Mesenchymal stem cell (in vitro differentiated cells and primary cell): ENCODE measurements at regions not wholly inside any gene's neighbourhood (a gene's known extent, or its start where the extent isn't known, plus 50 kb on each side); places are given as distances from the start of the nearest gene placed in this dataset.

Experiments used
- DNase-seq: peaks from one replicate; pipeline ENCODE4 v3.0.0-alpha.2; 2013
- H2AFZ ChIP-seq: one replicate; pipeline ENCODE4 v1.6.1; 2013; ENCODE audit warnings: low read depth, mild to moderate bottlenecking, control low read depth, inconsistent platforms, low read length, moderate library complexity
- H2AK5ac ChIP-seq: 2 replicates; pipeline ENCODE4 v1.6.1; 2013; ENCODE audit warnings: low read length, moderate library complexity, mild to moderate bottlenecking, inconsistent platforms; ENCODE audit not compliant: severe bottlenecking
- H2BK120ac ChIP-seq: one replicate; pipeline ENCODE4 v1.6.1; 2013; ENCODE audit warnings: low read depth, mild to moderate bottlenecking, inconsistent platforms, low read length, moderate library complexity
- H2BK12ac ChIP-seq, 2 experiments: one replicate each; pipeline ENCODE4 v1.6.1; 2013; ENCODE audit warnings: inconsistent platforms in 2 of 2, low read length in 2 of 2, mild to moderate bottlenecking in 2 of 2, moderate library complexity in 2 of 2, control low read depth in 1 of 2
- H2BK15ac ChIP-seq: one replicate; pipeline ENCODE4 v1.6.1; 2013; ENCODE audit warnings: mild to moderate bottlenecking, low read depth, inconsistent platforms; ENCODE audit not compliant: poor library complexity, severe bottlenecking
- H2BK5ac ChIP-seq: 2 replicates; pipeline ENCODE4 v1.6.1; 2013; ENCODE audit warnings: low read depth, mild to moderate bottlenecking, low read length, control low read depth, inconsistent platforms; ENCODE audit not compliant: poor library complexity, severe bottlenecking
- H3K14ac ChIP-seq, 2 experiments: one replicate each; pipeline ENCODE4 v1.6.1; 2013; ENCODE audit warnings: inconsistent platforms in 2 of 2, low read length in 2 of 2, control low read depth in 1 of 2, mild to moderate bottlenecking in 1 of 2, moderate library complexity in 1 of 2
- H3K18ac ChIP-seq, 2 experiments: one replicate each; pipeline ENCODE4 v1.6.1; 2013; ENCODE audit warnings: inconsistent platforms in 2 of 2, low read length in 2 of 2, control low read depth in 1 of 2, low read depth in 1 of 2, mild to moderate bottlenecking in 1 of 2
- H3K23ac ChIP-seq, 2 experiments: one replicate each; pipeline ENCODE4 v1.6.1; 2013; ENCODE audit warnings: inconsistent platforms in 2 of 2, low read length in 2 of 2, mild to moderate bottlenecking in 2 of 2, moderate library complexity in 2 of 2, control low read depth in 1 of 2
- H3K27ac ChIP-seq: 2 replicates; pipeline ENCODE4 v1.5.1; 2013; ENCODE audit warnings: mild to moderate bottlenecking, moderate library complexity, low read length, control low read depth, inconsistent platforms; ENCODE audit not compliant: poor library complexity, severe bottlenecking
- H3K27me3 ChIP-seq, 2 experiments: 2 replicates each; pipeline versions ENCODE4 v1.6.1 to v1.7.0; 2013; ENCODE audit warnings: low read length in 2 of 2, mild to moderate bottlenecking in 2 of 2, moderate library complexity in 2 of 2, control low read depth in 1 of 2, inconsistent platforms in 1 of 2; ENCODE audit not compliant: control insufficient read depth in 1 of 2, insufficient read depth in 1 of 2
- H3K36me3 ChIP-seq, 2 experiments: 2 replicates each; pipeline versions ENCODE4 v1.6.1 to v1.7.0; 2013; ENCODE audit warnings: low read length in 2 of 2, control low read depth in 1 of 2, inconsistent platforms in 1 of 2, low read depth in 1 of 2, mild to moderate bottlenecking in 1 of 2; ENCODE audit not compliant: insufficient read depth in 2 of 2, control insufficient read depth in 1 of 2
- H3K4ac ChIP-seq, 2 experiments: one replicate each; pipeline ENCODE4 v1.6.1; 2013; ENCODE audit warnings: inconsistent platforms in 2 of 2, low read length in 2 of 2, mild to moderate bottlenecking in 2 of 2, moderate library complexity in 2 of 2, control low read depth in 1 of 2, low read depth in 1 of 2
- H3K4me1 ChIP-seq: 2 replicates; pipeline ENCODE4 v1.6.1; 2013; ENCODE audit warnings: low read depth, low read length, control low read depth; ENCODE audit not compliant: control insufficient read depth, insufficient read depth
- H3K4me2 ChIP-seq: 2 replicates; pipeline ENCODE4 v1.6.1; 2013; ENCODE audit warnings: low read length, mild to moderate bottlenecking, inconsistent platforms; ENCODE audit not compliant: poor library complexity, severe bottlenecking
- H3K4me3 ChIP-seq, 2 experiments: 2 replicates each; pipeline versions ENCODE4 v1.5.1 to v1.7.0; 2013; ENCODE audit warnings: low read length in 2 of 2, mild to moderate bottlenecking in 2 of 2, control low read depth in 1 of 2, low read depth in 1 of 2; ENCODE audit not compliant: insufficient read depth in 1 of 2
- H3K79me1 ChIP-seq: replicated peaks from 2 replicates; pipeline ENCODE4 v1.6.1; 2013; ENCODE audit warnings: mild to moderate bottlenecking, control low read depth, low read length, inconsistent platforms; ENCODE audit not compliant: poor library complexity, severe bottlenecking
- H3K9ac ChIP-seq: 2 replicates; pipeline ENCODE4 v1.7.0; 2013; ENCODE audit warnings: mild to moderate bottlenecking, low read length, moderate library complexity
- H3K9me3 ChIP-seq: 2 replicates; pipeline ENCODE4 v1.7.0; 2013; ENCODE audit warnings: mild to moderate bottlenecking, low read length; ENCODE audit not compliant: control insufficient read depth
- H4K8ac ChIP-seq: one replicate; pipeline ENCODE4 v1.6.1; 2013; ENCODE audit warnings: inconsistent platforms, mild to moderate bottlenecking, low read length, moderate library complexity
- H4K91ac ChIP-seq: one replicate; pipeline ENCODE4 v1.6.1; 2013; ENCODE audit warnings: mild to moderate bottlenecking, low read length, inconsistent platforms
- WGBS: methylation state at CpG from one replicate; pipeline ENCODE4 v1.1.7; 2013; ENCODE audit warnings: mixed read lengths; 5-methylcytosine and 5-hydroxymethylcytosine counted together

- H3K9ac ChIP-seq, result no peak overlapping the region
- no peak for DNase-seq
- H3K27me3 ChIP-seq, result no peaks in the 10 kb centered on the region
- no peak overlapping the region for H2BK15ac ChIP-seq
- H3K9me3 ChIP-seq, result no peaks in the 10 kb centered on the region
- H3K4ac ChIP-seq, result no peak overlapping the region
- no peak overlapping the region for H2BK120ac ChIP-seq
- peaks cover 2% of the 10 kb centered on the region for H3K4me1 ChIP-seq
- H3K27ac ChIP-seq, result no peak overlapping the region
- no peak overlapping the region for H3K14ac ChIP-seq
- H3K18ac ChIP-seq, result no peak overlapping the region
- no peaks in the 10 kb centered on the region for H3K79me1 ChIP-seq
- no peak overlapping the region for H3K4me3 ChIP-seq
- no peak overlapping the region for H4K91ac ChIP-seq
- no peaks in the 10 kb centered on the region for H3K36me3 ChIP-seq
- no peak overlapping the region for H3K23ac ChIP-seq
- H2BK12ac ChIP-seq, result no peak overlapping the region
- no peak overlapping the region for H2AK5ac ChIP-seq
- no peak overlapping the region for H2AFZ ChIP-seq
- H4K8ac ChIP-seq, result no peak overlapping the region
- 100% methylated on average over 1 of the region's 1 CpG for WGBS
- H3K4me2 ChIP-seq, result no peak overlapping the region
- H2BK5ac ChIP-seq, result no peak overlapping the region
These were observed 121.7 kb upstream of the NR3C1 start for GRCh38 chr5:143525176-143525575.

- Histone ChIP-seq H3K4me2 (no peak overlapping the region), H3K27me3 (no peaks in the 10 kb centered on the region), H2BK120ac (no peak overlapping the region), H2BK5ac (no peak overlapping the region), H3K9me3 (no peaks in the 10 kb centered on the region), H2AFZ (no peak overlapping the region), H3K4me1 (peaks cover 2% of the 10 kb centered on the region), H2BK15ac (no peak overlapping the region), H3K36me3 (no peaks in the 10 kb centered on the region), H3K79me1 (no peaks in the 10 kb centered on the region), H3K14ac (no peak overlapping the region), H3K23ac (no peak overlapping the region), H3K27ac (no peak overlapping the region), H2BK12ac (no peak overlapping the region), H3K4me3 (no peak overlapping the region), H3K9ac (no peak overlapping the region), H4K91ac (no peak overlapping the region), H3K18ac (no peak overlapping the region), H3K4ac (no peak overlapping the region), H4K8ac (no peak overlapping the region), H2AK5ac (no peak overlapping the region)
- WGBS, result 89% methylated on average over 2 of the region's 2 CpGs
- no peak for DNase-seq
These were observed 121.0 kb upstream of the NR3C1 start for GRCh38 chr5:143524338-143524945.

GRCh38 chr5:143521846-143522400 is 118.4 kb upstream of the NR3C1 start:
- H3K23ac ChIP-seq, result no peak overlapping the region
- WGBS, result 94% methylated on average over 4 of the region's 4 CpGs

GRCh38 chr5:143521141-143521540 is 117.7 kb upstream of the NR3C1 start:
- Histone ChIP-seq H4K91ac (no peak overlapping the region), H3K36me3 (no peaks in the 10 kb centered on the region), H2BK120ac (no peak overlapping the region), H3K27me3 (no peaks in the 10 kb centered on the region), H2BK15ac (no peak overlapping the region), H3K27ac (no peak overlapping the region), H3K4me2 (no peak overlapping the region), H3K9ac (no peak overlapping the region), H2AK5ac (no peak overlapping the region), H2BK12ac (no peak overlapping the region), H4K8ac (no peak overlapping the region), H3K4ac (no peak overlapping the region), H3K14ac (no peak overlapping the region), H3K23ac (no peak overlapping the region), H3K18ac (no peak overlapping the region), H3K4me1 (no peaks in the 10 kb centered on the region), H2AFZ (no peak overlapping the region), H3K79me1 (no peaks in the 10 kb centered on the region), H3K9me3 (no peaks in the 10 kb centered on the region), H2BK5ac (no peak overlapping the region), H3K4me3 (no peak overlapping the region)
- WGBS, result 72% methylated on average over 4 of the region's 4 CpGs
- DNase-seq, result no peak

More at GRCh38 chr5:143521846-143522400, 118.4 kb upstream of the NR3C1 start:
- H2AK5ac ChIP-seq, result no peak overlapping the region
- no peak overlapping the region for H3K9ac ChIP-seq
- no peaks in the 10 kb centered on the region for H3K36me3 ChIP-seq
- no peak for DNase-seq
- H3K4me1 ChIP-seq, result no peaks in the 10 kb centered on the region
- no peak overlapping the region for H3K14ac ChIP-seq
- H4K8ac ChIP-seq, result no peak overlapping the region
- no peak overlapping the region for H3K4me3 ChIP-seq
- H2BK5ac ChIP-seq, result no peak overlapping the region
- H2BK120ac ChIP-seq, result no peak overlapping the region
- H3K27ac ChIP-seq, result no peak overlapping the region
- H4K91ac ChIP-seq, result no peak overlapping the region
- H3K4me2 ChIP-seq, result no peak overlapping the region
- no peak overlapping the region for H2AFZ ChIP-seq
- no peak overlapping the region for H3K18ac ChIP-seq
- H3K79me1 ChIP-seq, result no peaks in the 10 kb centered on the region
- H2BK15ac ChIP-seq, result no peak overlapping the region
- H3K4ac ChIP-seq, result no peak overlapping the region
- H3K9me3 ChIP-seq, result no peaks in the 10 kb centered on the region
- no peak overlapping the region for H2BK12ac ChIP-seq
- H3K27me3 ChIP-seq, result no peaks in the 10 kb centered on the region
